ENCODE measurements at regions not wholly inside any gene's neighbourhood (a gene's known extent, or its start where the extent isn't known, plus 50 kb on each side); places are given as distances from the start of the nearest gene placed in this dataset.

DNA sequence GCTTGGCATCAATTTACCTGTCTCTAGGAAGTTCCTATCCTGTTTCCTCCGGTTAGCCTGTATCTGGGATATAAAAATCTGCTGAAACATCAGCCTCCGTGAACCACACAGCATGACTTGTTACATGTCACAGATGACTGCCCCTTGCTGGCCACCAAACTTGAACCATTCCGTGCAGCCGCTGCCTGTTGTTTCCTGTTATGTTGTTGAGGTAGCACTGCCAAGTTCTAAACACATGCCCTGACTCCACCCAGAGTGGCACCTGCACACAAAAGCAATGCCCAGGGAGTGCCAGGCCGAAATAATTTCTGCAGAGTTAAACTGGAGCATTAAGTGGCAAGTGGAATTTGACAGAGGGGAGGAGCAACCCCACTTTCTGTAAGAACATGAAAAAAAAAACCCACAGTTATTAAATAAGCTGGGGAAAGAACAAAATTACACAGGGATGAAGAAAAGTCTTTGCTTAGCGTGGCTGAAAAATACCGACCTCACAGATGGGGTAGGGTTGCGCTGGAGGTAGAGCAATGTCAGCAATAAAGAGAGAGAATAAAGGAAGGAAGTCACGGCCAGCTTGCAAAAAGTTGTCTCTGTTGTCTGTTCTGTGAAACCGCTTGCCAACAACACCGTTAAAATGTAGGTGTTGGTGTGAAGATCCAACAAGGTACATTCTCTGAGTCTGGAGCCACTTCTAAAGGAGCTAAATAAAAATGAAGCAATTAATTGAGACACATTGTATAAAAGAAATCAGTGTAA, 174.6 kb upstream of the CDH13 start:
- CTCF ChIA-PET, result no interaction called here
- BruUV-seq (replicated peaks), result no TSS peak
- in situ Hi-C loops (cut with HindIII; ENCODE audit: low pct_unique_long_range_greater_than_20kb, low sequenced_read_pairs), result no loop called here
- DNase-seq (ENCODE audit: low read depth, low spot score), result no peak
- Histone ChIP-seq H3K4me3 (ENCODE audit: low read depth in 2 of 2, low read length in 2 of 2) (no peak overlapping the region), H3K27me3 (ENCODE audit: control insufficient read depth, insufficient read depth, low read length) (no peaks in the 10 kb centered on the region), H3K9me3 (ENCODE audit: control insufficient read depth, insufficient read depth, low read depth, low read length) (no peaks in the 10 kb centered on the region), H3K36me3 (ENCODE audit: control insufficient read depth, insufficient read depth, low read length) (no peaks in the 10 kb centered on the region), H3K4me1 (ENCODE audit: control insufficient read depth, insufficient read depth, low read length) (no peaks in the 10 kb centered on the region), H3K27ac (ENCODE audit: low read length) (no peak overlapping the region)
- ATAC-seq, result no peak
- POLR2A ChIA-PET, result interaction anchor here (0.5 kb wide), 1 partner anchor 326 kb away, joined by 5 read pairs; no protein-coding TSS in a partner anchor
- intact Hi-C loops (cut with micrococcal nuclease; ENCODE audit: unreplicated experiment), result no loop called here
- TF ChIP-seq, protein P1, sequence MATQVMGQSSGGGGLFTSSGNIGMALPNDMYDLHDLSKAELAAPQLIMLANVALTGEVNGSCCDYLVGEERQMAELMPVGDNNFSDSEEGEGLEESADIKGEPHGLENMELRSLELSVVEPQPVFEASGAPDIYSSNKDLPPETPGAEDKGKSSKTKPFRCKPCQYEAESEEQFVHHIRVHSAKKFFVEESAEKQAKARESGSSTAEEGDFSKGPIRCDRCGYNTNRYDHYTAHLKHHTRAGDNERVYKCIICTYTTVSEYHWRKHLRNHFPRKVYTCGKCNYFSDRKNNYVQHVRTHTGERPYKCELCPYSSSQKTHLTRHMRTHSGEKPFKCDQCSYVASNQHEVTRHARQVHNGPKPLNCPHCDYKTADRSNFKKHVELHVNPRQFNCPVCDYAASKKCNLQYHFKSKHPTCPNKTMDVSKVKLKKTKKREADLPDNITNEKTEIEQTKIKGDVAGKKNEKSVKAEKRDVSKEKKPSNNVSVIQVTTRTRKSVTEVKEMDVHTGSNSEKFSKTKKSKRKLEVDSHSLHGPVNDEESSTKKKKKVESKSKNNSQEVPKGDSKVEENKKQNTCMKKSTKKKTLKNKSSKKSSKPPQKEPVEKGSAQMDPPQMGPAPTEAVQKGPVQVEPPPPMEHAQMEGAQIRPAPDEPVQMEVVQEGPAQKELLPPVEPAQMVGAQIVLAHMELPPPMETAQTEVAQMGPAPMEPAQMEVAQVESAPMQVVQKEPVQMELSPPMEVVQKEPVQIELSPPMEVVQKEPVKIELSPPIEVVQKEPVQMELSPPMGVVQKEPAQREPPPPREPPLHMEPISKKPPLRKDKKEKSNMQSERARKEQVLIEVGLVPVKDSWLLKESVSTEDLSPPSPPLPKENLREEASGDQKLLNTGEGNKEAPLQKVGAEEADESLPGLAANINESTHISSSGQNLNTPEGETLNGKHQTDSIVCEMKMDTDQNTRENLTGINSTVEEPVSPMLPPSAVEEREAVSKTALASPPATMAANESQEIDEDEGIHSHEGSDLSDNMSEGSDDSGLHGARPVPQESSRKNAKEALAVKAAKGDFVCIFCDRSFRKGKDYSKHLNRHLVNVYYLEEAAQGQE (IDR thresholded peaks at IDR 0.05; ENCODE audit: insufficient read depth in 1 of 2, low read depth in 2 of 2, low read length in 1 of 2), result no peak
- TF ChIP-seq, protein P2, sequence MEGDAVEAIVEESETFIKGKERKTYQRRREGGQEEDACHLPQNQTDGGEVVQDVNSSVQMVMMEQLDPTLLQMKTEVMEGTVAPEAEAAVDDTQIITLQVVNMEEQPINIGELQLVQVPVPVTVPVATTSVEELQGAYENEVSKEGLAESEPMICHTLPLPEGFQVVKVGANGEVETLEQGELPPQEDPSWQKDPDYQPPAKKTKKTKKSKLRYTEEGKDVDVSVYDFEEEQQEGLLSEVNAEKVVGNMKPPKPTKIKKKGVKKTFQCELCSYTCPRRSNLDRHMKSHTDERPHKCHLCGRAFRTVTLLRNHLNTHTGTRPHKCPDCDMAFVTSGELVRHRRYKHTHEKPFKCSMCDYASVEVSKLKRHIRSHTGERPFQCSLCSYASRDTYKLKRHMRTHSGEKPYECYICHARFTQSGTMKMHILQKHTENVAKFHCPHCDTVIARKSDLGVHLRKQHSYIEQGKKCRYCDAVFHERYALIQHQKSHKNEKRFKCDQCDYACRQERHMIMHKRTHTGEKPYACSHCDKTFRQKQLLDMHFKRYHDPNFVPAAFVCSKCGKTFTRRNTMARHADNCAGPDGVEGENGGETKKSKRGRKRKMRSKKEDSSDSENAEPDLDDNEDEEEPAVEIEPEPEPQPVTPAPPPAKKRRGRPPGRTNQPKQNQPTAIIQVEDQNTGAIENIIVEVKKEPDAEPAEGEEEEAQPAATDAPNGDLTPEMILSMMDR (IDR thresholded peaks at IDR 0.05), result no peak

DNA sequence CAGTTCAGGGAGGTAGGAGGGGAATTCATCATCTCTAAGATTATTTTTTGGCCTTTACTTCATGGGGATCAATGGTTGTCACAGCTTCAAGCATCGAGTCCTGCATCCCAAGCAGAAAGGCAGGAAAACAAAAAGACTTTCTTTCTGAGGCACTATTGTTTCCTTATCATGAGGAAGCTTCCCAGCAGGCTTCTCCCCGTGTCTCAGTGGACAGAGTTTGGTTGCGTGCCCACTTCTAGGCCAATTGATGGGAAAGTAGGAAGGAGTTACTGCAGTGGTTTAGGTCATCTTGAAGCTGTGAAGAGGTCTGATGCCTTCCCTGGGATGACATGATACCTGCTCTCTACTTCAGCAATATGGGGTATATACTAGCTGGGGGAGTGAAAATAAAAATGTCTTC, 175.3 kb upstream of the CDH13 start:
- Histone ChIP-seq H3K4me1 (ENCODE audit: control insufficient read depth, insufficient read depth, low read length) (no peaks in the 10 kb centered on the region), H3K36me3 (ENCODE audit: control insufficient read depth, insufficient read depth, low read length) (no peaks in the 10 kb centered on the region), H3K27ac (ENCODE audit: low read length) (no peak overlapping the region), H3K27me3 (ENCODE audit: control insufficient read depth, insufficient read depth, low read length) (no peaks in the 10 kb centered on the region), H3K9me3 (ENCODE audit: control insufficient read depth, insufficient read depth, low read depth, low read length) (no peaks in the 10 kb centered on the region), H3K4me3 (ENCODE audit: low read depth in 2 of 2, low read length in 2 of 2) (no peak overlapping the region)
- BruUV-seq (replicated peaks), result no TSS peak
- intact Hi-C loops (cut with micrococcal nuclease; ENCODE audit: unreplicated experiment), result no loop called here
- TF ChIP-seq, protein P1 (IDR thresholded peaks at IDR 0.05; ENCODE audit: insufficient read depth in 1 of 2, low read depth in 2 of 2, low read length in 1 of 2), result no peak
- CTCF ChIA-PET, result no interaction called here
- DNase-seq (ENCODE audit: low read depth, low spot score) (no peak), ATAC-seq (no peak)
- in situ Hi-C loops (cut with HindIII; ENCODE audit: low pct_unique_long_range_greater_than_20kb, low sequenced_read_pairs), result no loop called here
- POLR2A ChIA-PET, result no interaction called here
